ENCODE measurements at regions not wholly inside any gene's neighbourhood (a gene's known extent, or its start where the extent isn't known, plus 50 kb on each side); places are given as distances from the start of the nearest gene placed in this dataset.

DNA sequence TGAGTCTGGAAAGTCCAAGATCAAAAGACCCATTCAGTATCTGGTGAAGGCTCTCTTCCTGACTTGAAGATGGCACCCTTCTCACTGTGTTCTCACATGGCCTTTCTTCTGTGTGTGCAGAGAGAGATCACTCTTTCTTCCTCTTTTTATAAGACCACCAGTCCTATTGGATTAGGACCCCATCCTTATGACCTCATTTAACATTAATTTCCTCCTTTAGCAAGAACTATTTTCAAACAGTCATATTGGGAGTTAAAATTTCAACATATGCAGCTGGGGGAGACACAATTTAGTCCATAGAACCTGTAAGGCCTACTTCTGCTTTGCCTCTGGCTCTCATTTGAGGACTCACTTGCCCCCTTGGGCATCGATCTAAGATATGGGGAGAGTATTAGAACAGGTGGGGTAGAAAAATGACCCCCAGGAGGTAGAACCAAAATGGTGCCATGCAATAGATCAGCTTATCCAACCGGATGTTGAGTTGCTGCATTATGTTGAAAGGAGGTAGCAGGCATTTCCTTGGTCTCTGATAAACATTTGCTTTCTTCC is 78.4 kb upstream of the ATXN1 start:
- no peak for TF ChIP-seq CTCF (IDR thresholded peaks at IDR 0.05)
- no peak for TF ChIP-seq POLR2A (IDR thresholded peaks at IDR 0.05)

All from testis (tissue), 2 donors.